ENCODE measurements at regions not wholly inside any gene's neighbourhood (a gene's known extent, or its start where the extent isn't known, plus 50 kb on each side); places are given as distances from the start of the nearest gene placed in this dataset.
A peak's percentile ranks its signal among the peaks of the same experiment; 100 is the strongest.

- Histone ChIP-seq H2AFZ (ENCODE audit: insufficient read depth, low read depth, low read length, poor library complexity, severe bottlenecking) (no peak overlapping the region), H4K20me1 (ENCODE audit: insufficient read depth, low read length) (no peaks in the 10 kb centered on the region), H3K27me3 (ENCODE audit: control insufficient read depth in 2 of 2, insufficient read depth in 2 of 2, low read length in 2 of 2) (no peaks in the 10 kb centered on the region), H3K36me3 (replicated peaks in 1 of 2; ENCODE audit: control insufficient read depth in 1 of 2, insufficient read depth in 2 of 2, low read length in 2 of 2) (no peaks in the 10 kb centered on the region), H3K4me3 (replicated peaks in 1 of 3; ENCODE audit: low read depth in 2 of 3, low read length in 3 of 3) (no peak overlapping the region), H3K79me2 (ENCODE audit: insufficient read depth, low read length) (no peaks in the 10 kb centered on the region), H3K9ac (ENCODE audit: insufficient read depth, low read length, poor library complexity, severe bottlenecking) (no peak overlapping the region), H3K9me3 (replicated peaks in 1 of 2; ENCODE audit: control insufficient read depth in 1 of 2, insufficient read depth in 1 of 2, low read length in 2 of 2) (peaks cover 10 to 14% of the 10 kb centered on the region in 2 donors), H3K27ac (ENCODE audit: low read depth in 1 of 2, low read length in 2 of 2) (no peak overlapping the region), H3K4me2 (replicated peaks; ENCODE audit: extremely low read depth, low read length, poor library complexity, severe bottlenecking) (no peak overlapping the region), H3K4me1 (ENCODE audit: control insufficient read depth in 1 of 2, insufficient read depth in 2 of 2, low read length in 2 of 2) (no peaks in the 10 kb centered on the region)
- Mint-ChIP-seq H3K36me3 (no peaks in the 10 kb centered on the region), H3K4me3 (no peak overlapping the region), H3K27me3 (ENCODE audit: low read depth in 3 of 3) (peaks cover 0 to 1% (median 0%) of the 10 kb centered on the region in 3 donors), H3K27ac (no peak overlapping the region), H3K4me1 (peaks cover 5% of the 10 kb centered on the region), H3K9me3 (peaks cover 6 to 14% (median 8%) of the 10 kb centered on the region in 7 donors)
- WGBS (ENCODE audit: insufficient coverage) = no CpG with 5 or more reads among the region's 1 CpG
- DNase-seq = no peak
- no peak for TF ChIP-seq CTCF (IDR thresholded peaks at IDR 0.05)
- intact Hi-C loops (cut with micrococcal nuclease) = no loop called here
Measured at GRCh38 chr9:79334711-79335110, 237.1 kb upstream of the TLE4 start.

- peaks cover 10 to 14% of the 10 kb centered on the region in 2 donors for H3K9me3 ChIP-seq (replicated peaks in 1 of 2; ENCODE audit: control insufficient read depth in 1 of 2, insufficient read depth in 1 of 2, low read length in 2 of 2)
- no peak overlapping the region for H3K4me3 ChIP-seq (replicated peaks in 1 of 3; ENCODE audit: low read depth in 2 of 3, low read length in 3 of 3)
- intact Hi-C loops (cut with micrococcal nuclease) = no loop called here
- no peak overlapping the region for H3K4me2 ChIP-seq (replicated peaks; ENCODE audit: extremely low read depth, low read length, poor library complexity, severe bottlenecking)
- H3K9me3 Mint-ChIP-seq = peaks cover 6 to 14% (median 8%) of the 10 kb centered on the region in 7 donors
- H3K27me3 ChIP-seq (ENCODE audit: control insufficient read depth in 2 of 2, insufficient read depth in 2 of 2, low read length in 2 of 2) = no peaks in the 10 kb centered on the region
- no peak for DNase-seq
- no peak overlapping the region for H2AFZ ChIP-seq (ENCODE audit: insufficient read depth, low read depth, low read length, poor library complexity, severe bottlenecking)
- H3K79me2 ChIP-seq (ENCODE audit: insufficient read depth, low read length) = no peaks in the 10 kb centered on the region
- WGBS (ENCODE audit: insufficient coverage) = 100% methylated on average over 1 of the region's 1 CpG
- no peaks in the 10 kb centered on the region for H3K36me3 Mint-ChIP-seq
- no peaks in the 10 kb centered on the region for H3K36me3 ChIP-seq (replicated peaks in 1 of 2; ENCODE audit: control insufficient read depth in 1 of 2, insufficient read depth in 2 of 2, low read length in 2 of 2)
- H3K9ac ChIP-seq (ENCODE audit: insufficient read depth, low read length, poor library complexity, severe bottlenecking) = no peak overlapping the region
- peaks cover 0 to 1% (median 0%) of the 10 kb centered on the region in 3 donors for H3K27me3 Mint-ChIP-seq (ENCODE audit: low read depth in 3 of 3)
- no peak overlapping the region for H3K4me3 Mint-ChIP-seq
- no peak for TF ChIP-seq CTCF (IDR thresholded peaks at IDR 0.05)
- peak overlapping the region in 1 of 7 donors; percentile 69 for H3K27ac Mint-ChIP-seq
- no peaks in the 10 kb centered on the region for H4K20me1 ChIP-seq (ENCODE audit: insufficient read depth, low read length)
- H3K4me1 ChIP-seq (ENCODE audit: control insufficient read depth in 1 of 2, insufficient read depth in 2 of 2, low read length in 2 of 2) = no peaks in the 10 kb centered on the region
- no peak overlapping the region for H3K27ac ChIP-seq (ENCODE audit: low read depth in 1 of 2, low read length in 2 of 2)
- peaks cover 3% of the 10 kb centered on the region for H3K4me1 Mint-ChIP-seq
Measured at GRCh38 chr9:79335987-79336386, 235.8 kb upstream of the TLE4 start.

Data from CD14-positive monocyte (primary cell).